ENCODE measurements at regions not wholly inside any gene's neighbourhood (a gene's known extent, or its start where the extent isn't known, plus 50 kb on each side); places are given as distances from the start of the nearest gene placed in this dataset.

DNA sequence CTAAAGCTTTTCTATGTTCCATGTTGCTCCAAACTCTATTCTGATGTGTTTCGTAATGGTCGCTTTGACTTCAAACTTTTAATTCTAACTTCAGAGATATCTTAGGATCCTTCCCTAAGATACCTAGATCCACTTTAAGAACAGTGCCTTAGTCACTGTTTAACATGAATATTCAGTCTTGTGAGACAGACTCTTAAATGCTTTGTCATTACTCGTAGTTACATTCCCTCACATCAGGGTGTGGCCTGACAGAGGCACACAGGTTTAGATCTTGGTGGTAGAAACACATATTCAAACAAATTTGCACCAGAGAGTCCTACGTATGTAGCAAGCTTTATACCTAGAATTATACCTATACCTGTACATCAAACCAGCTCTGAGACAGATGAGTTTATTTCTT lies 687.0 kb upstream of the C9orf72 start (continued):
- no peak for TF ChIP-seq TAF1 (IDR thresholded peaks at IDR 0.05; ENCODE audit: borderline replicate concordance, low read depth, low read length)
- no peak for TF ChIP-seq FOS (IDR thresholded peaks at IDR 0.05; ENCODE audit: borderline replicate concordance, extremely low read depth, insufficient read length)
- TF ChIP-seq MTA2 (IDR thresholded peaks at IDR 0.05; ENCODE audit: low read depth) = no peak

DNA sequence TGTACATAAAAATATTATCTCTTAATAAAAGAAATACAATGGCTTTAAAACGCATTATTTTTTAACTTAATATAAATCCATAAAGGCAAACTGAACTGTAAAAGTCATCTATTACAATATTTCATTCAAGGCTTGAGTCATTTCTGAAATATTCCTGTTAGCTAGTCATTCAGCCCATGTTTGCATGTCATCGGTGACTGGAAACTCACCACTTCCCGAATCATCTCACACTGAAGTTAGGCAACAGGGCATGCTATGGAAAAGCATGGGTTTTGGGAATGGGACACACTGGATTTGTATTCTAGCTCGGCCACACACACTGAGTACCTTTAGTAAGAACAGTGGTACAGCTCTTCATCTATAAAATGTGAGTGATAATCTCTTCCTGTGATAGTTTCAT lies 691.1 kb upstream of the C9orf72 start:
- CTCF ChIA-PET = no interaction called here
- 50% methylated on average over 4 of the region's 4 CpGs for WGBS (ENCODE audit: insufficient coverage, insufficient replicate concordance, low lambda C conversion rate, missing lambda C conversion rate)
- SMC1A ChIA-PET (ENCODE audit: uncharacterized antibody, unreplicated experiment) = no interaction called here
- no peaks in the 10 kb centered on the region for H3K79me2 ChIP-seq (ENCODE audit: control insufficient read depth, insufficient read depth, low read length)
- no peak overlapping the region for H3K9ac ChIP-seq (ENCODE audit: control insufficient read depth, insufficient read depth, low read length)
- POLR2A ChIA-PET = no interaction called here
- H3K36me3 ChIP-seq (ENCODE audit: control insufficient read depth in 2 of 2, insufficient read depth in 2 of 2, low read length in 1 of 2) = no peaks in the 10 kb centered on the region
- FAIRE-seq (no peak), DNase-seq (ENCODE audit: low read depth, low spot score) (no peak), ATAC-seq (no peak)
- no TSS peak for BruUV-seq (replicated peaks)
- no peaks in the 10 kb centered on the region for H4K20me1 ChIP-seq (ENCODE audit: control insufficient read depth, insufficient read depth)
- RAD21 ChIA-PET (ENCODE audit: unreplicated experiment) = no interaction called here
- no peak overlapping the region for H3K4me3 ChIP-seq
- intact Hi-C loops (cut with micrococcal nuclease; ENCODE audit: unreplicated experiment) = no loop called here
- H3K4me1 ChIP-seq (ENCODE audit: control insufficient read depth, insufficient read depth, low read length) = no peaks in the 10 kb centered on the region
- no peak overlapping the region for H3K4me2 ChIP-seq (ENCODE audit: control insufficient read depth, insufficient read depth)
- no peaks in the 10 kb centered on the region; a peak in 1 of 4 replicates for H3K27me3 ChIP-seq (replicated peaks in 1 of 2; ENCODE audit: control insufficient read depth in 2 of 2, insufficient read depth in 2 of 2, low read length in 1 of 2)
- in situ Hi-C loops (cut with MboI) = no loop called here
- H2AFZ ChIP-seq (ENCODE audit: control insufficient read depth, low read depth, low read length) = no peak overlapping the region
- no peak overlapping the region for H3K27ac ChIP-seq (ENCODE audit: control insufficient read depth, insufficient read depth)
- H3K9me3 ChIP-seq (replicated peaks; ENCODE audit: control insufficient read depth, insufficient read depth, low read length) = no peaks in the 10 kb centered on the region
- TF ChIP-seq NR2F1 (conservative IDR thresholded peaks at IDR 0.05) = no peak
- TF ChIP-seq NR2C2 (IDR thresholded peaks at IDR 0.05; ENCODE audit: borderline replicate concordance, control insufficient read depth, insufficient read length, low read depth) = no peak
- no peak for TF ChIP-seq MTA3 (IDR thresholded peaks at IDR 0.05; ENCODE audit: borderline replicate concordance, low read length)
- TF ChIP-seq ZBED1 (IDR thresholded peaks at IDR 0.05; ENCODE audit: borderline replicate concordance) = no peak
- TF ChIP-seq JUNB (IDR thresholded peaks at IDR 0.05) = no peak
- no peak for TF ChIP-seq NR2C1 (IDR thresholded peaks at IDR 0.05)
- TF ChIP-seq IKZF1 (conservative IDR thresholded peaks at IDR 0.05) = no peak
- TF ChIP-seq CUX1 (IDR thresholded peaks at IDR 0.05; ENCODE audit: insufficient replicate concordance, low read depth, low read length) = no peak
- TF ChIP-seq ZNF384 (IDR thresholded peaks at IDR 0.05; ENCODE audit: borderline replicate concordance, low read depth, low read length) = no peak
- no peak for TF ChIP-seq ZBTB11 (CRISPR knock-in tag; IDR thresholded peaks at IDR 0.05)
- no peak for TF ChIP-seq DPF2 (IDR thresholded peaks at IDR 0.05)
